H9 (cell line): ENCODE measurements at regions not wholly inside any gene's neighbourhood (a gene's known extent, or its start where the extent isn't known, plus 50 kb on each side); places are given as distances from the start of the nearest gene placed in this dataset.

Experiments
- DNase-seq: peaks from one replicate; pipeline ENCODE4 v3.0.0-alpha.2; 2017
- H2AFZ ChIP-seq: one replicate; pipeline ENCODE4 v1.6.1; 2013; ENCODE audit warnings: mild to moderate bottlenecking, low read length, control low read depth, moderate library complexity
- H2AK5ac ChIP-seq: 2 replicates; pipeline ENCODE4 v1.6.1; 2013; ENCODE audit warnings: low read length, control low read depth, mixed read lengths; ENCODE audit not compliant: insufficient read length
- H2BK120ac ChIP-seq: one replicate; pipeline ENCODE4 v1.6.1; 2013; ENCODE audit warnings: low read depth, mild to moderate bottlenecking, low read length, control low read depth, inconsistent platforms; ENCODE audit not compliant: poor library complexity, severe bottlenecking
- H2BK12ac ChIP-seq: 2 replicates; pipeline ENCODE4 v1.6.1; 2013; ENCODE audit warnings: low read length, control low read depth, mixed read lengths, low read depth; ENCODE audit not compliant: insufficient read length
- H2BK15ac ChIP-seq: 2 replicates; pipeline ENCODE4 v1.6.1; 2013; ENCODE audit warnings: low read depth, low read length, control low read depth
- H2BK20ac ChIP-seq: one replicate; pipeline ENCODE4 v1.6.1; 2013; ENCODE audit warnings: low read depth, mild to moderate bottlenecking, low read length, control low read depth, inconsistent platforms; ENCODE audit not compliant: poor library complexity, severe bottlenecking
- H2BK5ac ChIP-seq: 2 replicates; pipeline ENCODE4 v1.6.1; 2013; ENCODE audit warnings: low read length, control low read depth, mixed read lengths; ENCODE audit not compliant: insufficient read length
- H3K14ac ChIP-seq: 2 replicates; pipeline ENCODE4 v1.6.1; 2013; ENCODE audit warnings: low read length, control low read depth; ENCODE audit not compliant: insufficient read depth
- H3K18ac ChIP-seq: 2 replicates; pipeline ENCODE4 v1.6.1; 2013; ENCODE audit warnings: low read depth, mild to moderate bottlenecking, mixed read lengths, low read length, control low read depth; ENCODE audit not compliant: insufficient read length
- H3K23ac ChIP-seq: 2 replicates; pipeline ENCODE4 v1.6.1; 2013; ENCODE audit warnings: low read length, control low read depth, mixed read lengths, low read depth; ENCODE audit not compliant: insufficient read length
- H3K23me2 ChIP-seq: 2 replicates; pipeline ENCODE4 v1.6.1; 2013; ENCODE audit warnings: low read depth, mild to moderate bottlenecking, mixed read lengths, low read length, control low read depth; ENCODE audit not compliant: insufficient read length, poor library complexity, severe bottlenecking
- H3K27ac ChIP-seq: 2 replicates; pipeline ENCODE4 v1.5.1; 2013; ENCODE audit warnings: low read length, control low read depth, mixed read lengths, low read depth; ENCODE audit not compliant: insufficient read length
- H3K27me3 ChIP-seq: 2 replicates; pipeline ENCODE4 v1.6.1; 2013; ENCODE audit warnings: low read length, control low read depth, inconsistent platforms; ENCODE audit not compliant: insufficient read depth
- H3K4ac ChIP-seq: 2 replicates; pipeline ENCODE4 v1.6.1; 2013; ENCODE audit warnings: low read depth, mild to moderate bottlenecking, control low read depth, inconsistent platforms, low read length, moderate library complexity
- H3K4me1 ChIP-seq: 2 replicates; pipeline ENCODE4 v1.6.1; 2013; ENCODE audit warnings: low read length, control low read depth, inconsistent platforms; ENCODE audit not compliant: insufficient read depth
- H3K4me2 ChIP-seq: 2 replicates; pipeline ENCODE4 v1.6.1; 2013; ENCODE audit warnings: low read length, control low read depth, mixed read lengths; ENCODE audit not compliant: insufficient read length, insufficient read depth
- H3K56ac ChIP-seq: 2 replicates; pipeline ENCODE4 v1.6.1; 2013; ENCODE audit warnings: low read depth, mild to moderate bottlenecking, mixed read lengths, low read length, control low read depth; ENCODE audit not compliant: insufficient read length
- H3K79me1 ChIP-seq: 2 replicates; pipeline ENCODE4 v1.6.1; 2013; ENCODE audit warnings: low read depth, mild to moderate bottlenecking, moderate library complexity, low read length, control low read depth, inconsistent platforms; ENCODE audit not compliant: insufficient read depth, poor library complexity, severe bottlenecking
- H3K79me2 ChIP-seq: 2 replicates; pipeline ENCODE4 v1.6.1; 2013; ENCODE audit warnings: low read length, control low read depth, inconsistent platforms; ENCODE audit not compliant: insufficient read depth
- H3K9ac ChIP-seq: 2 replicates; pipeline ENCODE4 v1.6.1; 2013; ENCODE audit warnings: low read length, control low read depth, mixed read lengths; ENCODE audit not compliant: insufficient read length; ENCODE audit errors: extremely low read depth
- H3K9me3 ChIP-seq: one replicate; pipeline ENCODE4 v1.6.1; 2013; ENCODE audit warnings: low read depth, low read length, inconsistent platforms; ENCODE audit not compliant: control insufficient read depth
- H3T11ph ChIP-seq: one replicate; pipeline ENCODE4 v1.6.1; 2013; ENCODE audit warnings: mild to moderate bottlenecking, low read length, control low read depth, inconsistent platforms
- H4K20me1 ChIP-seq: one replicate; pipeline ENCODE4 v1.6.1; 2013; ENCODE audit not compliant: control insufficient read depth, insufficient read length, insufficient read depth
- H4K5ac ChIP-seq: 2 replicates; pipeline ENCODE4 v1.6.1; 2013; ENCODE audit warnings: low read depth, mild to moderate bottlenecking, mixed read lengths, low read length, control low read depth; ENCODE audit not compliant: insufficient read length
- H4K8ac ChIP-seq: replicated peaks from 2 replicates; pipeline ENCODE4 v1.6.1; 2013; ENCODE audit warnings: low read length, control low read depth, mixed read lengths, low read depth; ENCODE audit not compliant: insufficient read length
- H4K91ac ChIP-seq: 2 replicates; pipeline ENCODE4 v1.6.1; 2013; ENCODE audit warnings: low read depth, mild to moderate bottlenecking, moderate library complexity, mixed read lengths, low read length, control low read depth; ENCODE audit not compliant: insufficient read length
- H3K27ac Mint-ChIP-seq, 3 experiments: 2 replicates in 2 of 3; 3 replicates in 1 of 3; pipeline ENCODE4 v1.8.0; 2020 to 2021; ENCODE audit warnings: mixed read lengths in 3 of 3, mild to moderate bottlenecking in 1 of 3, moderate library complexity in 1 of 3
- H3K27me3 Mint-ChIP-seq: 2 replicates; pipeline ENCODE4 v1.8.0; 2021; ENCODE audit warnings: low read depth, mild to moderate bottlenecking, moderate library complexity, mixed read lengths
- H3K36me3 Mint-ChIP-seq, 3 experiments: 2 replicates in 2 of 3; 3 replicates in 1 of 3; pipeline ENCODE4 v1.8.0; 2020 to 2021; ENCODE audit warnings: low read depth in 3 of 3, mixed read lengths in 3 of 3; ENCODE audit not compliant: insufficient read depth in 1 of 3
- H3K4me1 Mint-ChIP-seq, 2 experiments: 2 replicates each; pipeline ENCODE4 v1.8.0; 2020; ENCODE audit warnings: mixed read lengths in 2 of 2
- H3K4me3 Mint-ChIP-seq, 2 experiments: 2 replicates in 1 of 2; 3 replicates in 1 of 2; pipeline ENCODE4 v1.8.0; 2020 to 2021; ENCODE audit warnings: mild to moderate bottlenecking in 2 of 2, mixed read lengths in 2 of 2, moderate library complexity in 1 of 2
- H3K9me3 Mint-ChIP-seq, 2 experiments: 2 replicates in 1 of 2; 3 replicates in 1 of 2; pipeline ENCODE4 v1.8.0; 2020; ENCODE audit warnings: mild to moderate bottlenecking in 2 of 2, mixed read lengths in 2 of 2, moderate library complexity in 1 of 2
- WGBS: extraction: QIAGEN DNeasy Blood & Tissue Kit; methylation state at CpG from one replicate; pipeline ENCODE4 v1.1.7; 2013; ENCODE audit warnings: missing lambda C conversion rate, low lambda C conversion rate, mixed read lengths; ENCODE audit not compliant: insufficient read length; ENCODE audit errors: extremely low coverage; 5-methylcytosine and 5-hydroxymethylcytosine counted together
- TF ChIP-seq, protein P1 (sequence below): fragments of 200-600 bp; sonication (generic); conservative IDR thresholded peaks from 3 replicates; pipeline ENCODE4 v1.8.0; 2021; ENCODE audit warnings: antibody characterized with exemption, mild to moderate bottlenecking

DNA sequence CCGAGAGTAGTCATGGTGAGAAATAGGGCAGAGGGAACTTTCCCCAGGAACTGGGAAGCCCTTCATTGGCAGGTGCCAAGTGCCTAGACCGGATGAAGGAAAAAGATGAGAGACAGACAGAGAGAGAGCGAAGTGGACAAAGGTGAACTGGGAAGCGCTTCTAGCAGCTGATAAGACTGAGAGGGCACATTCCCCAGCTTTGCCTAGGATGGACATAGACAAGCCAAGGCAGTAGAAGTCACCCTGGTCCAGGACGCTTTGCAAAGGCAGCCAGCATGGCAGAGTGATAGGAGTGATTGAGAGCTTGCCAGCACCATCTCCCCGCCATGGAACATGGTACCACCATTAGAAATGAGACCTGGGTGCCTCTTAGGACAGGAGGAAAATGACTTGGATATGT is 372.8 kb upstream of the MGMT start:
- Histone ChIP-seq H3K4ac (no peak overlapping the region), H3K56ac (no peak overlapping the region), H2BK12ac (no peak overlapping the region), H3K79me2 (no peaks in the 10 kb centered on the region), H3K9me3 (no peaks in the 10 kb centered on the region), H4K91ac (no peak overlapping the region), H4K5ac (no peak overlapping the region), H3K4me2 (no peak overlapping the region), H3K18ac (no peak overlapping the region), H3K27ac (no peak overlapping the region), H2AFZ (no peak overlapping the region), H4K20me1 (no peaks in the 10 kb centered on the region), H3K14ac (no peak overlapping the region), H3K4me1 (no peaks in the 10 kb centered on the region), H2BK5ac (no peak overlapping the region), H3K27me3 (no peaks in the 10 kb centered on the region), H3K23me2 (no peaks in the 10 kb centered on the region), H3K9ac (no peak overlapping the region), H3K79me1 (no peaks in the 10 kb centered on the region), H3T11ph (no peak overlapping the region), H4K8ac (no peak overlapping the region), H2BK15ac (no peak overlapping the region), H2BK120ac (no peak overlapping the region), H3K23ac (no peak overlapping the region), H2BK20ac (no peak overlapping the region), H2AK5ac (no peak overlapping the region)
- WGBS: no CpG with 5 or more reads among the region's 6 CpGs
- Mint-ChIP-seq H3K27ac (no peak overlapping the region), H3K36me3 (peaks cover 0 to 2% (median 0%) of the 10 kb centered on the region in 3 experiments; a peak in 2 of 7 replicates), H3K4me1 (peaks cover 13 to 14% of the 10 kb centered on the region in 2 experiments), H3K9me3 (no peaks in the 10 kb centered on the region), H3K4me3 (no peak overlapping the region), H3K27me3 (peaks cover 4% of the 10 kb centered on the region)
- TF ChIP-seq, protein P1, sequence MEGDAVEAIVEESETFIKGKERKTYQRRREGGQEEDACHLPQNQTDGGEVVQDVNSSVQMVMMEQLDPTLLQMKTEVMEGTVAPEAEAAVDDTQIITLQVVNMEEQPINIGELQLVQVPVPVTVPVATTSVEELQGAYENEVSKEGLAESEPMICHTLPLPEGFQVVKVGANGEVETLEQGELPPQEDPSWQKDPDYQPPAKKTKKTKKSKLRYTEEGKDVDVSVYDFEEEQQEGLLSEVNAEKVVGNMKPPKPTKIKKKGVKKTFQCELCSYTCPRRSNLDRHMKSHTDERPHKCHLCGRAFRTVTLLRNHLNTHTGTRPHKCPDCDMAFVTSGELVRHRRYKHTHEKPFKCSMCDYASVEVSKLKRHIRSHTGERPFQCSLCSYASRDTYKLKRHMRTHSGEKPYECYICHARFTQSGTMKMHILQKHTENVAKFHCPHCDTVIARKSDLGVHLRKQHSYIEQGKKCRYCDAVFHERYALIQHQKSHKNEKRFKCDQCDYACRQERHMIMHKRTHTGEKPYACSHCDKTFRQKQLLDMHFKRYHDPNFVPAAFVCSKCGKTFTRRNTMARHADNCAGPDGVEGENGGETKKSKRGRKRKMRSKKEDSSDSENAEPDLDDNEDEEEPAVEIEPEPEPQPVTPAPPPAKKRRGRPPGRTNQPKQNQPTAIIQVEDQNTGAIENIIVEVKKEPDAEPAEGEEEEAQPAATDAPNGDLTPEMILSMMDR: no peak
- no peak for DNase-seq
